GM12891 (cell line): ENCODE measurements at regions not wholly inside any gene's neighbourhood (a gene's known extent, or its start where the extent isn't known, plus 50 kb on each side); places are given as distances from the start of the nearest gene placed in this dataset.

Source experiments
- PAX5 ChIP-seq: IDR thresholded peaks from 2 replicates; pipeline ENCODE4 v1.6.1; 2011; ENCODE audit warnings: low read length, moderate library complexity, mild to moderate bottlenecking; ENCODE audit not compliant: insufficient read depth, severe bottlenecking
- POLR2A ChIP-seq: IDR thresholded peaks from 2 replicates; pipeline ENCODE4 v1.6.1; 2011; ENCODE audit warnings: low read depth, low read length, control low read depth
- POLR2AphosphoS5 ChIP-seq: IDR thresholded peaks from 2 replicates; pipeline ENCODE4 v1.6.1; 2011; ENCODE audit warnings: low read depth, low read length, control low read depth
- SPI1 ChIP-seq: IDR thresholded peaks from 2 replicates; pipeline ENCODE4 v1.6.1; 2011; ENCODE audit warnings: low read depth, low read length, control low read depth
- TAF1 ChIP-seq: IDR thresholded peaks from 2 replicates; pipeline ENCODE4 v1.6.1; 2011; ENCODE audit warnings: low read depth, low read length, control low read depth

- no peak for TF ChIP-seq TAF1
- no peak for TF ChIP-seq POLR2A
- no peak for TF ChIP-seq POLR2AphosphoS5
- TF ChIP-seq SPI1 = no peak
- no peak for TF ChIP-seq PAX5
These were observed 140.9 kb upstream of the GAS1 start for GRCh38 chr9:87088192-87088591.
